GM18505 (cell line): ENCODE measurements at regions not wholly inside any gene's neighbourhood (a gene's known extent, or its start where the extent isn't known, plus 50 kb on each side); places are given as distances from the start of the nearest gene placed in this dataset.

Experiments
- ATAC-seq: cut with Tn5 transposase; IDR thresholded peaks from one replicate; pipeline ENCODE4 v1.9.1; 2021; ENCODE audit not compliant: unreplicated experiment
- POLR2A ChIP-seq: IDR thresholded peaks from 4 replicates; pipeline ENCODE4 v1.6.1; 2011; ENCODE audit warnings: borderline replicate concordance; ENCODE audit not compliant: insufficient read depth, insufficient read length; ENCODE audit errors: extremely low read depth

DNA sequence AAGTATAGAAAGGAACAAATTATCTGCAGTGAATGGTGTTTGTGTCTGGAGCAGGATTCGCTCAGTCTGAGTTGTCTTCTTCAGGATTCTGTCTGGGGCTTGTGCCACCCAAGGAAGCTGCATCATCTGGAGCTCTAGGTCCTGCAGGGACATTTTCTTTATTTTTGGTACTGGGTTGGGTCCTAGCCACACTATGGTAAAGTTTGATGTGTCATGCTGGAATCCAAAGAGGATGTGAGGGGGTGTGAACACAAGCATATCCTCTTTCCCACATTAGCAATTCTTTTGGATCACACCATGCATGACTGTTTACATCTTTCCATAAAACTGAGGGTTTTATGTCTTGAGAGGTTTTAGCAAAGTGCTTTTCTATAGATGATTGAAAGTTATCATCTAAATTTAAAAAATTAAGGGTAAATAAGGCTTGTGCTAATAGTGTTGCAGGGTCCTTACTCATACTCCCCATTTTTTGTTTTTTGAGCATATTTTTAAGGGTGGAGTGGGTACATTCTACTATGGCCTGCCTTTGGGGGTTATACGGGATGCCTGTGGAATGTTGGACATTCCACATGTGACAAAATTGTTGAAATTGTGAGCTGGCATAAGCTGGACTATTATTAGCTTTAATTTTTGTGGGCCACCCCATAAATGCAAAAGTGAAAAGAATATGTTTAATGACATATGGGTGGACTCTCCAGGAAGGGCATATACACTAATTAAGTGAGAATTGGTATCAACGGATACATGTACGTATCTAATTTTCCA lies 152.0 kb upstream of the HMCN1 start:
- no peak for ATAC-seq
- no peak for TF ChIP-seq POLR2A

DNA sequence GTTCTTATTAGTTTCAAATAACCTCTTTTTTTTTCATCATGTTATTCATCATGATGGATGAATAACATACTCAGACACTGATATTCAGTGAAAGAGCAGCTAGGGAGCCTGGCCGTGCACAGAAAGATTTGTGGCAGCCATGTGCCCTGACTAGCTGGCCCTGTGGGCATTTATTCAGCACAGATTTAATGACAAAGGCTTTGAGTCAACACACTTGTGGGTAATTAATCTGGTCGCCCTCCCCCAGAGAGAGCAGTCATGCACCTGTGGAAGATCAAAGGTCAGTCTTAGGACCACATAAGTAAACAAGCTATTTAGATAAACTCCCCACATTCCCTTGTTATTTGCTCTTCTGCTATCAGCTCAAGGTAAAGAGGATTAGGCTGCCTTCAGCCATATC lies 153.2 kb upstream of the HMCN1 start:
- no peak for ATAC-seq

GRCh38 chr1:185578293-185578692 lies 155.9 kb upstream of the HMCN1 start:
- no peak for TF ChIP-seq POLR2A
- ATAC-seq = no peak

More for the DNA sequence above, 153.2 kb upstream of the HMCN1 start:
- TF ChIP-seq POLR2A = no peak

GRCh38 chr1:185574139-185574875 lies 159.9 kb upstream of the HMCN1 start:
- TF ChIP-seq POLR2A = no peak
- ATAC-seq = no peak

DNA sequence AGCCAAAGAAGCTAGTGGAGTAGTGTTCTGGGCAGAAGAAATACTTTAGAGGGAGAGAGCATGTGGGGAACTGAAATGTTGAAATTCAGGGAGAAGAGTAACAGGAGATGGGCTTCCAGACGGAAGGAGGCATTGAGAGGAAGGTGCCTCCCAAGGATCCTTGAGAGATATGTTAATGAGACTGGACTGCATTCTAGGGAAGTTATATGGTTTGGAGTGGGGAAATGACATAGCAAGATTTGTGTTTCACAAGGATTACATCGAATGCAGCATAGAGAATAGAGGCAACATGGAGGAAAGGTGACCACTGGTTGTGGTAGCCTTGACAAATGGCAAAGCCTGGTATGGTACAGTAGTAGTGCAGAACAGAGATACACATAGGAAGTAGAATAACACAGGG lies 160.5 kb upstream of the HMCN1 start:
- no peak for ATAC-seq
- no peak for TF ChIP-seq POLR2A

DNA sequence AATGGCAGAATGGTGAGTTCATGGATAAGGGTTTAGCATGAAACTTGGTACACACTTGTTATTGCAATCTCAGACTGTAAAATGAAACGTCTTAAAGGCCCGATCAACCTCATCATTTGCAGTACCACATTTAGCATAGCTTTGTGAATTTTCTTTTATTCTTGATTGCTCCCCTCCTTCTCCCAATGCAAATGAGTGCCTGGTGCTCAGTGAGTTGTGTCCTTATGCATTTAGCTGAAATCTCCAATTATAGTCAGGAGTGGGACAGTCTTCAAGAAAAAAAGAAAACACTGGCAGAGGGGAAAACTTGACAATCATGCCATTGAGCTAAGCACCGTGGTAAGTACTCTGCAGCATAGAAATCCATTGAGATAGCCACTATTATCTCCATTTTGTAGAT lies 161.0 kb upstream of the HMCN1 start:
- ATAC-seq = no peak
- no peak for TF ChIP-seq POLR2A

- no peak for ATAC-seq
- no peak for TF ChIP-seq POLR2A
Measured at GRCh38 chr1:185570962-185571361, 163.2 kb upstream of the HMCN1 start.

GRCh38 chr1:185568155-185569123 lies 165.8 kb upstream of the HMCN1 start:
- TF ChIP-seq POLR2A = no peak
- no peak for ATAC-seq

DNA sequence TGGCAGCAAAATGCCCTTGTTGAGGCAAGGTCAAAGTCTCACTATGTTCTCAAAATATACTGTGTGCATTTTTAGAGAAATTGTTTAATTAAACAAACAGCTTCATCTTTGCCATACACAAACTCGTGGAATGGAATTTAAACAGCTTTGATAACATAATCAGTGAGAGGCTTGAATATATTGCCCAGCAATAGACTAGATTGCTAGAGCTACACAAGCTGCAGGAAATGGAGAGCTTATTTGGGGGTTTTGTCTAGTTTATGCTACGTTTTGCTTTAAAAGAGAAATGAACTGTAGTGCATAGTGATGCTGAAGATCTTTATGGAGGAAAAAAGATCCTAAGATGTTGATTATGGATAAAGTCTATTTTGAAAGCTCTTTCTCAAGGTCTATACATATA lies 166.8 kb upstream of the HMCN1 start:
- no peak for ATAC-seq
- no peak for TF ChIP-seq POLR2A

GRCh38 chr1:185566995-185567394 lies 167.2 kb upstream of the HMCN1 start:
- peak; percentile 67 for ATAC-seq
- TF ChIP-seq POLR2A = no peak

DNA sequence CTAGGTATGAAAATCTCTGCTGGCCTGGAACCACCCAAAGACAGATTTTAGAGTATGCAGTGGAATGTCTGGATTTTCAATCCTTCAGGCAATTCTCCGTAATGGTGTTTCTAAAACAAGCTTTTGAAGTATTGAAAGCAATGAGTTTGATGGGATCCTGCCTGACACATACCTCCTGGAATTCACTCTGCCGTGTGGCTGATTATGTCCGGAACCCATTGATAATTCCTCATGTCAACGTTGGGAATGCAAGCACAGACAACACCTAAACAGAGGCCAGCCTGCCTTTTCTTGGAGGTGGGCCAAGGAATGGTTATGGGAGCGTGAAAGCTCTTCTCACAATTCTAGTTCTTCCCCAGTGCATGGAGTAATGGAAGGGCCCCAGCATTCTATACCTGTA lies 168.9 kb upstream of the HMCN1 start:
- no peak for ATAC-seq
- no peak for TF ChIP-seq POLR2A

- no peak for TF ChIP-seq POLR2A
- no peak for ATAC-seq
Measured at GRCh38 chr1:185564816-185565215, 169.4 kb upstream of the HMCN1 start.
